Esophagus muscularis mucosa (tissue), 4 donors: ENCODE measurements at regions not wholly inside any gene's neighbourhood (a gene's known extent, or its start where the extent isn't known, plus 50 kb on each side); places are given as distances from the start of the nearest gene placed in this dataset.

Experiments used
- CTCF ChIP-seq, 3 experiments: fragments of 200-600 bp in 2 of 3; fragments of 450-650 bp in 1 of 3; sonication (generic) in 2 of 3; IDR thresholded peaks; one replicate each; pipeline ENCODE4 v1.5.1; 2017 to 2019; ENCODE audit warnings: antibody characterized with exemption in 3 of 3, mild to moderate bottlenecking in 2 of 3, moderate library complexity in 1 of 3
- EP300 ChIP-seq: sonication (generic); formaldehyde crosslinking; IDR thresholded peaks from one replicate; pipeline ENCODE4 v1.6.1; 2017; ENCODE audit warnings: antibody characterized with exemption
- POLR2A ChIP-seq: fragments of 450-650 bp; IDR thresholded peaks from one replicate; pipeline ENCODE4 v1.6.1; 2017; ENCODE audit warnings: antibody characterized with exemption, moderate library complexity, mild to moderate bottlenecking, low read depth
- POLR2AphosphoS5 ChIP-seq, 2 donors: sonication (generic); formaldehyde crosslinking; IDR thresholded peaks; one replicate each; pipeline ENCODE4 v1.6.1; 2017; ENCODE audit warnings: antibody characterized with exemption in 2 of 2

- TF ChIP-seq EP300 (no peak), CTCF (IDR thresholded peaks at IDR 0.05) (no peak), POLR2A (no peak), POLR2AphosphoS5 (IDR thresholded peaks at IDR 0.05) (no peak)
These were observed 290.1 kb downstream of the C16orf95 start for GRCh38 chr16:87027056-87027616.
